G401 (cell line): ENCODE measurements at regions not wholly inside any gene's neighbourhood (a gene's known extent, or its start where the extent isn't known, plus 50 kb on each side); places are given as distances from the start of the nearest gene placed in this dataset.
"Not testable (repeated sequence)": the region's sequence is repeated elsewhere in the genome, so short reads cannot be mapped to it uniquely, and the experiment has no call there.

Experiments used
- DNase-seq: peaks from one replicate; pipeline ENCODE4 v3.0.0-alpha.2; 2015; ENCODE audit warnings: low spot score
- in situ Hi-C: cut with HindIII; loops from 2 replicates; pipeline ENCODE4 v1.10.0; 2016; ENCODE audit warnings: low sequenced_read_pairs, mixed read lengths

DNA sequence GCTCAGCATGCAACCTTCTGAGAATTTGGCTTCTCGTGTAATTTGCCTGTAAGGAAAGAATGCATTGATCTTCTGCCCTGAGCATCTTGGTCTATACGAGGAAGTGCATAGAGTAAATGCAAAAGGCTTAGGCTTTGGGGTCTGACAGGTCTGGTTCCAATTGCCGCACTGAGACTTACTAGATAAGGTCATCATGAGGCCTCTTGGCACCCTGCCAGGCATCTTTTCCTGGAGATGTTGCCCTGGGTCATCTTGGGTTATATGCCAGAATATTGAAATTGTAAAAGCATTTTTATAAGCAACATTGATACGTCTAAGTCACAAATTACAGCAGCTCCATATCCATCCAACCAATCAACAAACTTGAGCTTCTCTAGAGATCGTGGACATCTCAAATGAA, 108.8 kb upstream of the WARS2 start:
- no peak for DNase-seq
- in situ Hi-C loops = no loop called here

DNA sequence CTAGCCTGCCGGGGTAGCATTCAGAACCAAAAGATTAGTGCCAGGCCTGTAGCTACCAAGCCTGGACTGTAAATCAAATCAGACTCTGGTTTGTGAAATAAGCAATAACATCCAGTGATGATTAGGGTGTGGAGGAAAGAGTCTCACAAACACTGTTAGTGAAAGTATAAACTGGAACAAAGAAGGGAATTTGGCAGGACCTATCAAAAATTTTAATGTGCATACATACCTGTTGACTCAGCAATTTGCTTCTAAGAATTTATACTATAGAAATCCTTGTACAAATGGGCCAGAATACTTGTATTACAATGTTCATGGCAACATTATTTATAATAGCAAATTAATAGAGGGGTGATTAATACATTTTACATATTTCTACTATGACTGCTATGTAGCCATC, 109.8 kb upstream of the WARS2 start:
- DNase-seq = no peak
- in situ Hi-C loops = no loop called here

DNA sequence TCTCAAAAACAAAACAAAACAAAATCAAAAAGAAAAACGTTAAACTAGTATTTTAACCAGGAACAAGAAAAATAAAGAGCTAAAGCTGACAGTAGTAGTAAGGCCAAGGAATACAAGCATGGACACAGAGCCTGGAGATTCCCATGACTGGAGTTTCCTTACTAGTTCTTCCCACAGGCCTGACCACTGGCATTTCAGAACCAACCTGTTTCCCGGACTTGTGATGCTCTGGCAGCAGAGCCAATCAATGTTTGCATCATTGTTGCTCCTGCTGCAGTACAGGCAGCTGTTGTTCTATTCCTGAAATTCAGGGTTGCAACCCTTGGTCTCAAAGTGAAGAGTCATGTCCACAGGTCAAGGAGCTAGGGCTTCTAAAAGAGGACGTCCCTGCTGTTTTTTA, 111.3 kb upstream of the WARS2 start:
- DNase-seq = no peak
- in situ Hi-C loops = no loop called here

DNA sequence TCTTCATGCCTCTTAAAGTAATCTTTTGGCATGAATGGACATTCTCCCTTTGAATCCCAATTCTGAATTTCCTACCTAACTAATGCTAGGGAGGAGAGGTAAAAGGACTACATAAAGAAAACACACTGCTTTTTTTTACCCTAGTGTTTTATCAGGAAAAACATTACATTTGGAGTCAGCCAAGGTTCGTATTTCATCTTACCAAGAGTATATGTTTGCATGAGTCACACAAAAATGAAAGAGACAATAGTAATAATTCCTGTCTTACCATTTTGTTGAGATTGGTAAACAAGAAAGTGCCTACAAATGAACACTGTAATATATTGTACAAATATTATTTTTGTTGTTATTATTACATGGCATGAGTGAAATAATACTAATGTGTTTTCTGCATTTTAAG, 112.9 kb upstream of the WARS2 start:
- in situ Hi-C loops = no loop called here
- no peak for DNase-seq

DNA sequence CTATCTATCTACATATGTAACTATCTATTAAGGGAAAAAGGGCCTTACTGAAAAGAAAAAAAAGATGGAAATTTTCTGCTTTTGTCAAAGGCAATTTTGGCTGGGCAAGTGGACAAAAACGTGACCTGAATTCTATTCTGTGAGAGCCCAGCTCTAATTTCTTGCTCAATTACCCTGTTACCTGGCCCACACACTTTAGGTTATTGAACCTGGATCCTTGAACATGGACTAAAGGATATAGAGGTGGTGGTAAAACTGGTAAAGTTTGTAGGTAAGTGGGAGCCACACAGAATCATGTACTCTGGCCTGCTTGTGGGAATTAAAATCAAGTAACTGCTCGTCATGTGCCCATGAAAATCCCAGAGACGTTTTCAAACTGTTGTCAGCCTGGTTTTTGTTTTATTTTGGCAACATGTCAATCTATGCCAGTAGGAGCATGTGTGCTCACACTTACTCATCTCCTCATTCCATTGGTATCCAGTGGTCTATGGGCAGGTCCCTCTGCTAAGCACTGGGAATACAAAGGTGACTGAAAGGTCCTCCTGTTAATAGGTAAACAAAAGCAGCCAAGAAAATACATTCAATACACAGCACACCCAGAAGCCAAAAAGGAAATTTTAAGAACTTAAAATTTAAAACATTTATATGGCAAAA, 113.7 kb upstream of the WARS2 start:
- in situ Hi-C loops = no loop called here
- no peak for DNase-seq

DNA sequence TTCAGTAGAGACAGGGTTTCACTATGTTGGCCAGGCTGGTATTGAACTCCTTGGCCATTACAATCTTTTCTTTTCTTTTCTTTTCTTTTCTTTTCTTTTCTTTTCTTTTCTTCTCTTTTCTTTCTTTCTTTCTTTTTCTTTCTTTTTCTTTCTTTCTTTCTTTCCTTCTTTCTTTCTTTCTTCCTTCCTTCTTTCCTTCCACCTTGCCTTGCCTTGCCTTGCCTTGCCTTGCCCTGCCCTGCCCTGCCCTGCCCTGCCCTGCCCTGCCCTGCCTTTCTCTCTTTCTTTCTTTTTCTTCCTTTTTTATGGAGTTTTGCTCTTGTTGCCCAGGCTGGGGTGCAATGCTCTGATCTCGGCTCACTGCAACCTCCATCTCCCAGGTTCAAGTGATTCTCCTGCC, 112.5 kb upstream of the HAO2 start:
- in situ Hi-C loops = not testable (repeated sequence)

DNA sequence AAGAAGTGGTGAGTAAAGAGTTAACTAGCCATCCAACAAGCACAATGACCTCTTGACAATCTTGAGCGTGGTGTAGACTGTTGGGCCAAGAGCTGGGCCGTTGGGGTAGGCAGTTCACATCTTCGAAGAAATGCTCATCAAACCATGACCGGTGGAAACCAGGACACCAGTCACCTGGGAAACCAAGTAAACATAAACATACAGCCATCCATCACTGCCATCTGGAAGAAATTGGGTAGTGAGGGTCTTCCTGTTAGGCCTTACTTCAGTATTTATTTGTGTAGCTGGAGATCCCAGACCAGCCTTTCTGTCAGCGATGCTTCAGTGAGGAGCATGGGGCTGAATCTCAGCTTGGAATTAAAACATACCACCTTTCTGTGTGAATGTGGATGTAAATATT, 108.1 kb upstream of the HAO2 start:
- in situ Hi-C loops = no loop called here
- no peak for DNase-seq

More for the DNA sequence above, 112.5 kb upstream of the HAO2 start:
- not testable (repeated sequence) for DNase-seq

DNA sequence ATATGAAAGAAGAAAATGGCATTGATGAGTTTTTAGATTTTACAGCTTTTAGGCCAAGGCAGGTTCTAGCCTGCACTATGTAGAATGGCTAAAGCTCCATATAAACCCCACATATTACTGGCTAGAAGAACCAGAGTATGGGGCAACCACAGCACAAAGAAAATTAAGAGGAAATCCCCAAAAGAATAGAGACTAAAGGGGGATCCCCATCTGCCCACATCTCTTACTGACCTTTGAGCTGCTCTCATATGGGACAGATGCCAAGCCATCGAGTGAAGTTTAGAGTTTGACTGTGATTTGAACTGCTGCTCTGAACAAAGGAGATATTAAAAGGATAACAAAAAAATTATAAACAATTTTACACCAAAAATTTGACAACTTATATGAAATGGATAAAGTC, 102.2 kb upstream of the HAO2 start:
- in situ Hi-C loops = no loop called here
- DNase-seq = no peak

DNA sequence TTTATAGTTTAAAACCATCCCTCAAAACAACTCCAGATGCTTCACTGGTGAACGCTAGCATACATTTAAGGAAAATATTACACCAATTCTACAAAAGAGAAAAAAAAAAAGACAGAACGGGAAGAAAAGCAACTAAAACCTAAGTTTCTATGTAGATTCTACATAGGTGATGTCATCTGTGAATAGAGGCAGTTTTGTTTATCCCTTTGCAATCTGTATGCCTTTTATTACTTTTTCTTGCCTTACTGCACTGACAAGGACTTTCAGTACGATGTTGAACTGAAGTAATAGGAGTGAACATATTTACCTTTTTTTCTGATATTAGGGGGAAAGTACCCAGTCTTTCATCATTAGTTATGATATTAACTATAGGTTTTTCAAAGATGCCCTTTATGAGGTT, 101.7 kb upstream of the HAO2 start:
- no peak for DNase-seq
- in situ Hi-C loops = no loop called here

DNA sequence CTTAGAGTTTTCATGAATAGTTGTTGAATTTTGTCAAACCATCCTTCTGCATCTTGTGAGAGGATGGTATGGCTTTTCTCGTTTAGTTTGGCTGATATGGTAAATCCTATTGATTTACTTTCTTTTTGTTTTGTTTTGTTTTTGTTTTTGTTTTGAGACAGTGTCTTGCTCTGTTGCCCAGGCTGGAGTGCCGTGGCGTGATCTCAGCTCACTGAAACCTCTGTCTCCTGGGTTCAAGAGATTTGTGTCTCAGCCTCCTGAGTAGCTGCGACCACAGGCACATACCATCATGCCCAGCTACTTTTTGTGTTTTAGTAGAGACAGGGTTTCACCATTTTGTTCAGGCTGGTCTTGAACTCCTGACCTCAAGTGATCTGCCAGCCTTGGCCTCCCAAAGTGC, 101.3 kb upstream of the HAO2 start:
- in situ Hi-C loops, DNase-seq: not testable (repeated sequence)

DNA sequence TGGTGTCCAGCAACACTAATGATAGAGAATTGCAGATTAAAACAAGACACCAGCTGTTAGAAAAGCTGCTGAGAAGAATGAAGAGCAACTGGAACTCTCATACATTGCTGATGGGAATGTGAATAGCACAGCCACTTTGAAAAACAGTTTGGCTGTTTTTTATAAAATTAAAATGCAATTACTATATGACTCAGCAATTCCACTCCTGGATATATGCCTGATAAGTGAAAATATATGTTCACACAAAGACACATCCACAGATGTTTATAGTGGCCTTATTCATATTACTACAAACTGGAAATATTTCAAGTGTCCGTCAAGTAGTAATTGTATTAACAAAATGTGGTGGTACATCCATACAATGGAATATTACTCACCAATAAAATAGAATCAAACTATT, 99.7 kb upstream of the HAO2 start:
- in situ Hi-C loops = no loop called here
- no peak for DNase-seq

DNA sequence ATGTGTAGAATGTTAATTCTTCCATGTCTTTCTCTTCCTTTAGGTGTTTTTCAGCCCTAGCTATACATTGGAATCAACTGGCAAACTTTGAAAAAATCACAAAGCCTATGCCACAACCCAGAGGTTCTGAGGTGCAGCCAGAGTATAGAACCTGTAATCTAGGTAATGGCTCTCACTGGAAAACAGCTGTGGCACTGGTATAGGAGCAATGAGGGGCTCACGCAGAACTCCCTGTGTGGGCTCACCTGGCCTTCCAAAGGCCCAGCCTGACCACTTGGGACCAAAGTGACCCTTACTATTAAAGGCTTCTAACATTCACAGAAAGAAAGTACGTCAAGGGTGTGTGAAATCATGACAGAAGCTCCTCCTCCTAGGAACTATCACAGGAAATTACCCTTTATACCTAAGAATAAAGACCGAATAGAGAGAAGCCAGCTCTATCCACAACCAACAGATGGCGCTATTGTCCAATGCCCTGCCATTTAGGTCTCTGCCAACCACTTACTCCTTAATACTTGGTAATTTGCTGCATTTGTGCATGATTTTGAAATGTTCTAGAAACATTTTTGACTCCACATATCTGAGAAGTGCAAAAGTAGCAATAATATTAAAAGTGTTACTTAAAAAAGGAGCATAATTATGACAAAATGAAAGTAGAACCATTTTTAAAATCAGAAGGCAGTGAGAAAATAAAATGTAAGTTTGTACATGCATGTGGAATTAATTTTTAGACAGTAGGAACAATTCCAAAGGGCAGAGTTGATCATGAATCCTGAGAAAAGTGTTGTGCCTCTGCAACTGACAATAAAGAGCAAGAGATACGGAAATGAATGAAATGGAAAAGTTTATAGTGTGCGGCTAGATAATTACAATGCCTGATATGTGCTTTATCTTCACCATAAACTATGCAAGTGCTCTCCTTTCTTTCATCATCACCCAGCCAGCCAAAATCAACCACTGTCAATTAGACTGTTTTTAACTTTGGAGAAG, 93.1 kb upstream of the HAO2 start:
- DNase-seq = peak; percentile 19
- in situ Hi-C loops = no loop called here

DNA sequence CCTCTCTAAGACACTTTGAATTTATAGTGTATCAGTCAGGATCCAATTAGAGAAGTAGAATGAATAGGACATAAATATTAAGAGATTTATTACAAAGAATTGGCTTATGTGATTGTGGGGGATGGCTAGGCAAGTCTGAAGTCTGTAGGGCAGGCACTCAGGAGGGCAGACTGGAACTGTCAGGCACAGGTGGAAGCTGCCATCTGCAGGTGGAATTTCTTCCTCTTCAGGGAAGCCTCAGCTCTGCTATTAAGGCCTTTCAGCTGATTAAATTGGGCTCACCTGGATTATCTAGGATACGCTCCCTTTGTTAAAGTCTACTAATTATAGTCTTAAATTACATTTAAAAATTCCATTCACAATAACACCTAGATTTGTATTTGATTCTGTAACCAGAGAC, 92.0 kb upstream of the HAO2 start:
- in situ Hi-C loops = no loop called here
- peak; percentile 14 for DNase-seq

DNA sequence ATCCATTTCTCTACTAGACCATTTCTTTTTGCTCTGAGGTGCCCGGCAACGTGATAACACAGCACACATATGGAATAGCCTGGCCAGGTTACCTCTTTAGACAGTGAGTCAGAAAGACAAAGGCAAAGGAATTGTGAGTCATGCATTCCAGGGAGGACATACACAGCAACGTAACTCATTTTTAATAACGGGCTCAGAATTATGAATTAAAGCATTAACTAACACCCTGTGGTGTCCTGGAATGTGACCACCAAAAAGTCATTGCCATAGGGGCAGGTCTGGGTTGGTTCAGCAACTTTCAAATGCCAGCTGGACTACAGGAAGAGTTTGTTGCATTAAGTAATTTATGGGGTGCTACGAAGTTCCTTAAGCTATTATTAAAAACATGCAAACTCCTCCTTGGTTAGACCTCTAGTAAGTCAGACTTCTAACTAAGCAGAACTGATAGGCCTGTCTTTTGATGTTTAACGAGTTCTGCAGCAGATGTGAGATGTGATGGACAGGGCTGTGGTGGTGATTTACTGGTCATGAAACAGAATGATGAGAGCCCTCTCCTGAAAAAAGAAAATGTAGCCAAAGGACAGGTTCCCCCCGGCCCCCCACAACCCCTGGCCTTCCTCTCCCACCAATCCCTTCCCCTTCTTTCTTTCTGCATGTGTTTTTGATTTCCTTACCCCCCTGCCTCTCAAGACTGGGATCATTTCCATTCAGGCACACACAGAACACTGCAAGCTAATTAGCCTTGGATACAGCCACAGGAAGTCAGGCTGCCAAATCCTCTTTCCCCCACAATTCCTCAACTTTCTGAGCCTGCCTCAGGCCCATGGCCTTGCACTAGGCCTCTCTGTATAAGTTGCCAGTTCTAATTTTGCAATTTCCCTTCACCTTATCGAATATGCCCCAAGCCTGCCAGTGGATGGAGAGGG, 88.9 kb upstream of the HAO2 start:
- in situ Hi-C loops = no loop called here
- DNase-seq = no peak

DNA sequence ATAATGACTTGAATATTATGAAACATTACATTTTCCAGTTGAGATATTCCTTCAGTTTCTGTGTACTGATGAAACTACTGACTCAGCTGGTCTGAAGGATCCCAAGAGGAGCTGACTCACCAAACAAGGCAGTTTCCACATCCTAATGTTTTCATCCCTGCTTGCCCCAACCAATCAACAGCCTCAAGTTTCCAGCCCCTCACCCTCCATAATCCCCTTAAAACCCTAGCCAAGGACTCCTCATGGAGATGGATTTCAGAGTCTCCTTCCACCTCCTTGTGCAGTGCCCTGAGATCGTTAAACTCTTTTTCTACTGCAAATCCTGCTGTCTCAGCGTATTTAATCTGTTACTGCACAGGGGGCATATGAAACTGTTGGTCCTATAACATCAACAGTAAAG, 83.1 kb upstream of the HAO2 start:
- DNase-seq = no peak
- in situ Hi-C loops = no loop called here

DNA sequence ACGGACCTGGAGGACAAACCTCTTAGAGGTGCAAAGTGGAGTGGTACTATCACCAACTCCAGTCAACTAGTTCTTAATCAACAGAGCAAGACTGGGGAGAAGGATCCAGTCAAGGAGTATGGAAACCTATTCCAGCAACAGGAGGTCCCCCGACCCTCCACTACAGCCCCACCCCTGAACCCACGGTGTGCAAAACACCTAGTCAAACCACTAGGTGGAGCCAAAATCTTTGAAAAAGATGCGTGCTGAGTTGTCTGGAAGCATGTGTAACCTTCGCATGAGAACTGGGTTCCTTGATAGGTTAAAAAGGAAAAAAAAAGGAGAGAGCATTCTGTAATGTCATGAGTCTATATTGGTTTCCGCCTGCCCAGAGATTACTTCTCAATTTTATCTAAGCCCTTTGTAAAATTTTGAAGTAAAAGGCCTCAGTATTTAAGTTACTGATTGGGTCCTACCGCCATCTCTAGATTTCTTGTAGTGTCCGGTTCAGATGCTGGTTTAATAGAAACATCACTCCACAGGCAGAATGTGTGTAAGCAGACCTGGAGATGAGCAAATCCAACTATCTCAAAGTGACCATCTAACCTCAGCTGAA, 81.9 kb upstream of the HAO2 start:
- in situ Hi-C loops = no loop called here
- peak; percentile 16 for DNase-seq

DNA sequence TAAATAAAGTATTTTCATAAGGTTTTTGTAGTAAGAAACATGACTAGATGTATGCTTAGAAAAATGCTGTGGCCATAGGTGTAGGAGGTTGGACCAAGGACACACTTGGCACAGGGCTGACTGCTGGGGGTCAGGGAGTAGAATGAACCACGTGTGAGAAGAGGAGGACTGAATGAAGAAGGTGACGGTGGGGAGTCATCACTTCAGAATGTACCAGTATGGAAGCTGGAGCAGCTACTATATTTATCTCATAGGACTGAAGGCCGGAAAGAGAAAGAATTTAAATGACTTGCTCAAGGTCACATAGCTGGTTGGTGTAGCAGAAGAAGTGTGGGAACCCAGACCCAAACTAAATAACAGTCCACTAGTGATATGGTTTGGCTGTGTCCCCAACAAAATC, 79.8 kb upstream of the HAO2 start:
- DNase-seq = no peak
- in situ Hi-C loops = no loop called here

DNA sequence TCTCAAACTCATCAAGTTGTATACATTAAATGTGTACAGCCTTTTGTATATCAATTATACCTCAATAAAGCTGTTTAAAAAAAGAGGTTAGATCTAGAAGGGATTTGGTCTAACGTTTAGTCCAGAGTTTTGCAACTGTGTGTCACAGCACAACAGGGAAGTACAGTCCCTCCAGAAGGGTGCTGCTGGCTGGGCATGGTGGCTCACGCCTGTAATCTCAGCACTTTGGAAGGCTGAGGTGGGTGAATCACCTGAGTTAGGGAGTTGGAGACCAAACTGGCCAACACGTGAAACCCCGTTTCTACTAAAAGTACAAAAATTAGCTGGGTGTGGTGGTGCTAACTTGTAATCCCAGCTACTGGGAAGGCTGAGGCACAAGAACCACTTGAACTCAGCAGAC, 78.3 kb upstream of the HAO2 start:
- in situ Hi-C loops = no loop called here
- DNase-seq = no peak

DNA sequence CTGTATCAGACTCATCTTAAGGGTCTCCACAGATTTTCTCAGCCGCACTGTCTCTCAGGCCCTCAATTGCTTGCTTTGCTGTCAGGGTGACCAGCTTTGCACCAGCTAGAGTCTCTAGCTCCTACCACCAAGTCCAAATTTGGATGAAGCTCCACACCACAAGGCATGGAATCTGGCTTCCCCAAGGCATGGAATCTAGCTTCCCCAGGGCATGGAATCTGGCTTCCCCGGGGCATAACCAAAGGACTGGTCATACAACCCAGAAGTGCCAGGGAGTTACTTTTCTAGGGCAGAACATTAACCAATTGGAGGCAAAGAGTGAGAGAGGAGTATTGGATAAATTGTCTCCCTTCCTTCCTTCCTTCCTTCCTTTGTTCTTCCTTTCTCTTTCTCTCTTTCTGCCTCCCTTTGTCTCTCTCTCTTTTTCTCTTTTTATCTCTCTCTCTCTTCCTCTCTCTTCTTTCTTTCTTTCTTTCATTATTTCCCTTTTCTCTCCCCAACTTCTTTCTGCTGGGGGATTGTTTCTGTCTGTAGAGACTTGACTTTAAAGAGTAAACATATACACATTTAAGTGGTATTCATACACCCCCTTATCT, 76.9 kb upstream of the HAO2 start:
- in situ Hi-C loops = no loop called here
- DNase-seq = no peak
